CD14-positive monocyte (primary cell): ENCODE measurements at regions not wholly inside any gene's neighbourhood (a gene's known extent, or its start where the extent isn't known, plus 50 kb on each side); places are given as distances from the start of the nearest gene placed in this dataset.
A peak's percentile ranks its signal among the peaks of the same experiment; 100 is the strongest.

Experiments
- DNase-seq, 3 donors: peaks; one replicate each; pipeline ENCODE4 v3.0.0-alpha.2; 2011 to 2022
- H2AFZ ChIP-seq: 2 replicates; pipeline ENCODE4 v1.6.0; 2012; ENCODE audit warnings: mild to moderate bottlenecking, low read depth, low read length, inconsistent platforms; ENCODE audit not compliant: insufficient read depth, poor library complexity, severe bottlenecking
- H3K27ac ChIP-seq, 2 donors: 1 replicate in 1 of 2; 2 replicates in 1 of 2; pipeline ENCODE4 v1.5.1; 2012 to 2013; ENCODE audit warnings: low read length in 2 of 2, control low read depth in 1 of 2, inconsistent platforms in 1 of 2, low read depth in 1 of 2, mild to moderate bottlenecking in 1 of 2
- H3K27me3 ChIP-seq, 2 donors: one replicate each; pipeline versions ENCODE4 v1.6.0 to v1.6.1; 2011 to 2013; ENCODE audit warnings: low read length in 2 of 2; ENCODE audit not compliant: control insufficient read depth in 2 of 2, insufficient read depth in 2 of 2
- H3K36me3 ChIP-seq, 2 donors: replicated peaks in 1 of 2; 1 replicate in 1 of 2; 2 replicates in 1 of 2; pipeline versions ENCODE4 v1.5.1 to v1.6.1; 2012 to 2013; ENCODE audit warnings: low read length in 2 of 2, control low read depth in 1 of 2, inconsistent platforms in 1 of 2, mild to moderate bottlenecking in 1 of 2; ENCODE audit not compliant: insufficient read depth in 2 of 2, control insufficient read depth in 1 of 2
- H3K4me1 ChIP-seq, 2 donors: 1 replicate in 1 of 2; 2 replicates in 1 of 2; pipeline versions ENCODE4 v1.5.1 to v1.6.1; 2012 to 2013; ENCODE audit warnings: low read length in 2 of 2, control low read depth in 1 of 2, inconsistent platforms in 1 of 2, mild to moderate bottlenecking in 1 of 2, moderate library complexity in 1 of 2; ENCODE audit not compliant: insufficient read depth in 2 of 2, control insufficient read depth in 1 of 2
- H3K4me2 ChIP-seq: replicated peaks from 2 replicates; pipeline ENCODE3; 2012; ENCODE audit warnings: low read length, moderate library complexity, mild to moderate bottlenecking; ENCODE audit not compliant: poor library complexity, severe bottlenecking; ENCODE audit errors: extremely low read depth
- H3K4me3 ChIP-seq, 3 experiments: fragments of 200-600 bp in 1 of 3; sonication (generic) in 1 of 3; replicated peaks in 1 of 3; 1 replicate in 2 of 3; 2 replicates in 1 of 3; pipeline ENCODE4 v1.5.1; 2011 to 2013; ENCODE audit warnings: low read length in 3 of 3, mild to moderate bottlenecking in 3 of 3, control low read depth in 2 of 3, low read depth in 2 of 3, inconsistent platforms in 1 of 3, moderate library complexity in 1 of 3
- H3K79me2 ChIP-seq: 2 replicates; pipeline ENCODE4 v1.6.0; 2012; ENCODE audit warnings: mild to moderate bottlenecking, control low read depth, inconsistent platforms, low read length, moderate library complexity; ENCODE audit not compliant: insufficient read depth
- H3K9ac ChIP-seq: 2 replicates; pipeline ENCODE4 v1.6.0; 2017; ENCODE audit warnings: low read length, mild to moderate bottlenecking; ENCODE audit not compliant: insufficient read depth, poor library complexity, severe bottlenecking
- H3K9me3 ChIP-seq, 2 donors: replicated peaks in 1 of 2; 1 replicate in 1 of 2; 2 replicates in 1 of 2; pipeline versions ENCODE4 v1.5.1 to v1.6.1; 2012 to 2013; ENCODE audit warnings: low read length in 2 of 2, control low read depth in 1 of 2; ENCODE audit not compliant: control insufficient read depth in 1 of 2, insufficient read depth in 1 of 2
- H4K20me1 ChIP-seq: 2 replicates; pipeline ENCODE4 v1.6.0; 2012; ENCODE audit warnings: mild to moderate bottlenecking, low read length, control low read depth, moderate library complexity; ENCODE audit not compliant: insufficient read depth
- H3K27ac Mint-ChIP-seq, 7 donors: one replicate each; pipeline ENCODE4 v1.8.0; 2020; ENCODE audit warnings: mild to moderate bottlenecking in 7 of 7, mixed read lengths in 7 of 7, moderate library complexity in 6 of 7, inconsistent platforms in 2 of 7
- H3K27me3 Mint-ChIP-seq, 3 donors: one replicate each; pipeline ENCODE4 v1.8.0; 2021 to 2022; ENCODE audit warnings: low read depth in 3 of 3, mild to moderate bottlenecking in 3 of 3, mixed read lengths in 3 of 3, moderate library complexity in 3 of 3, inconsistent platforms in 1 of 3
- H3K36me3 Mint-ChIP-seq, 2 donors: one replicate each; pipeline ENCODE4 v1.8.0; 2020; ENCODE audit warnings: mixed read lengths in 2 of 2, inconsistent platforms in 1 of 2, mild to moderate bottlenecking in 1 of 2
- H3K4me1 Mint-ChIP-seq: one replicate; pipeline ENCODE4 v1.8.0; 2020; ENCODE audit warnings: mild to moderate bottlenecking, mixed read lengths
- H3K4me3 Mint-ChIP-seq, 2 donors: one replicate each; pipeline ENCODE4 v1.8.0; 2020; ENCODE audit warnings: mild to moderate bottlenecking in 2 of 2, mixed read lengths in 2 of 2, moderate library complexity in 1 of 2
- H3K9me3 Mint-ChIP-seq, 7 donors: one replicate each; pipeline ENCODE4 v1.8.0; 2020 to 2022; ENCODE audit warnings: mixed read lengths in 7 of 7, mild to moderate bottlenecking in 6 of 7, moderate library complexity in 6 of 7, inconsistent platforms in 2 of 7
- CTCF ChIP-seq: fragments of 200-600 bp; IDR thresholded peaks from one replicate; pipeline ENCODE4 v1.8.0; 2022; ENCODE audit warnings: antibody characterized with exemption, mild to moderate bottlenecking
- WGBS: methylation state at CpG from one replicate; pipeline ENCODE4 v1.1.5; 2013; ENCODE audit warnings: missing lambda C conversion rate; ENCODE audit not compliant: insufficient coverage; 5-methylcytosine and 5-hydroxymethylcytosine counted together
- intact Hi-C, 2 donors: fragments of 100-400 bp; cut with micrococcal nuclease; formaldehyde crosslinking; loops; one replicate each; pipeline versions ENCODE4 v1.15.0 to v1.15.1; 2023

- Mint-ChIP-seq H3K27ac (peak overlapping the region in 1 of 7 donors; percentile 71), H3K27me3 (peaks cover 3 to 8% (median 3%) of the 10 kb centered on the region in 3 donors), H3K4me1 (peaks cover 53% of the 10 kb centered on the region), H3K36me3 (peaks cover 27 to 59% of the 10 kb centered on the region in 2 donors), H3K4me3 (no peak overlapping the region), H3K9me3 (no peaks in the 10 kb centered on the region)
- no peak overlapping the region for H3K4me3 ChIP-seq
- intact Hi-C loops = no loop called here
- peaks cover 17 to 44% of the 10 kb centered on the region in 2 donors for H3K4me1 ChIP-seq
- WGBS = 93% methylated on average over 7 of the region's 11 CpGs
- no peak overlapping the region for H3K4me2 ChIP-seq
- no peaks in the 10 kb centered on the region for H3K9me3 ChIP-seq
- TF ChIP-seq CTCF = no peak
- H3K79me2 ChIP-seq = peaks cover 90% of the 10 kb centered on the region
- H3K27ac ChIP-seq = no peak overlapping the region
- no peak for DNase-seq
- peaks cover 63% of the 10 kb centered on the region for H4K20me1 ChIP-seq
- no peaks in the 10 kb centered on the region for H3K27me3 ChIP-seq
- H3K36me3 ChIP-seq = peaks cover 13 to 20% of the 10 kb centered on the region in 2 donors
- no peak overlapping the region for H3K9ac ChIP-seq
- H2AFZ ChIP-seq = no peak overlapping the region
Observed at GRCh38 chr17:77398274-77398673, 257.5 kb downstream of the SEC14L1 start.

GRCh38 chr17:77399319-77399957, 258.7 kb downstream of the SEC14L1 start:
- Histone ChIP-seq H3K4me3 (no peak overlapping the region), H3K27me3 (no peaks in the 10 kb centered on the region), H2AFZ (no peak overlapping the region), H3K27ac (peak overlapping the region; percentile 47 to 72), H3K36me3 (peaks cover 15 to 26% of the 10 kb centered on the region in 2 donors), H3K9ac (peak overlapping the region; percentile 8), H3K4me2 (no peak overlapping the region), H3K9me3 (no peaks in the 10 kb centered on the region), H4K20me1 (peaks cover 54% of the 10 kb centered on the region), H3K79me2 (peaks cover 93% of the 10 kb centered on the region), H3K4me1 (peaks cover 29 to 49% of the 10 kb centered on the region in 2 donors)
- 91% methylated on average over 10 of the region's 16 CpGs for WGBS
- peaks cover 33 to 66% of the 10 kb centered on the region in 2 donors for H3K36me3 Mint-ChIP-seq
- peaks cover 0 to 3% (median 0%) of the 10 kb centered on the region in 7 donors for H3K9me3 Mint-ChIP-seq
- no peak for TF ChIP-seq CTCF
- H3K4me3 Mint-ChIP-seq = no peak overlapping the region
- peaks cover 3 to 8% (median 3%) of the 10 kb centered on the region in 3 donors for H3K27me3 Mint-ChIP-seq
- no peak for DNase-seq
- peaks cover 59% of the 10 kb centered on the region for H3K4me1 Mint-ChIP-seq
- H3K27ac Mint-ChIP-seq = peak overlapping the region in 4 of 7 donors; percentile 52 to 96 (median 85)
- intact Hi-C loops = no loop called here
